DND-41 (cell line): ENCODE measurements at regions not wholly inside any gene's neighbourhood (a gene's known extent, or its start where the extent isn't known, plus 50 kb on each side); places are given as distances from the start of the nearest gene placed in this dataset.

Experiments
- CTCF ChIP-seq: IDR thresholded peaks from 2 replicates; pipeline ENCODE4 v1.5.1; 2012; ENCODE audit warnings: borderline replicate concordance, low read length, moderate library complexity, mild to moderate bottlenecking; ENCODE audit not compliant: poor library complexity, severe bottlenecking; ENCODE audit errors: extremely low read depth
- EZH2 ChIP-seq: IDR thresholded peaks from 3 replicates; pipeline ENCODE4 v1.6.1; 2012; ENCODE audit warnings: borderline replicate concordance, low read depth, mild to moderate bottlenecking, moderate library complexity, low read length, inconsistent platforms; ENCODE audit not compliant: severe bottlenecking

DNA sequence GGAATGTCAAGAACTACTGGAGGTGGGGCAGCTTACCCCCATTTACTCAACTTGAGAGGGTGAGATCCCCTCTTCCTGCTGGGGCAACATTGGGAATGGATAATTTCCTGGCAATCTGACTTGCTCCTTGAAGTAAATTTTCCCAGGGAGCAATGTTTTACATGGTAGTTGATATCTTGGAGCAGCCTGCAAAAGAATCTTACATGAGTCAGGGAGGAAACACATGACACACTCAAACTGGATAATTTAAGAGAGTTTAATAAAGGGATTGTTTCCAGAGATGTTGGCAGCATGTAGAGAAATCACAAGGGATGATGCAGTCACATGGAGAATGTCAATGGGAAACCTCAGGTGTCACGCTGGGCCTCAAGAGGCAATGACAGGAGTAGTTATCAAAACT, 212.5 kb downstream of the GAS1 start:
- no peak for TF ChIP-seq CTCF
- no peak for TF ChIP-seq EZH2
